ENCODE measurements at regions not wholly inside any gene's neighbourhood (a gene's known extent, or its start where the extent isn't known, plus 50 kb on each side); places are given as distances from the start of the nearest gene placed in this dataset.

DNA sequence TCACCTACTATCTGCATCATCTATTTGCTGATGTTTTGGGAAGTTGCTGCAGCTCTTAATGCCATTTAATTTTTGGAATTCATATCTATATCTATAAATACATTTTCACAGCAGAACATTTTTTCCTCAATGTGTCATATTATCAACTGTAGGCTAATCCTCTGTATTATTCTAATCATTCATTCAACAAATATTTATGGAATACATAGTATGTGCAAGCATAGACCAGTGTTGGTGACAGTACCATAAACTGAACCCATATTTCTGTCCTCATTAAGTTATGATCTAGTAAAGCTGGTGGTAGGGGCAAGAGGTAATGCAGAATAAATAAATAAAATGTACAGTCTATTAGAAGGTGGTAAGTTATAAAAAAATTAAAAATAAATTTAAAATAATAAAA, 585.3 kb upstream of the BCHE start:
- H3K27ac ChIP-seq (ENCODE audit: low read length), result no peak overlapping the region
- H3K9me3 ChIP-seq (ENCODE audit: control insufficient read depth, insufficient read depth, low read depth, low read length), result no peaks in the 10 kb centered on the region
- no peaks in the 10 kb centered on the region for H3K36me3 ChIP-seq (ENCODE audit: control insufficient read depth, insufficient read depth, low read length)
- H3K4me3 ChIP-seq (ENCODE audit: low read depth in 2 of 2, low read length in 2 of 2), result no peak overlapping the region
- no peaks in the 10 kb centered on the region for H3K4me1 ChIP-seq (ENCODE audit: control insufficient read depth, insufficient read depth, low read length)
- ChIA-PET POLR2A (no interaction called here), CTCF (no interaction called here)
- ATAC-seq, result no peak
- in situ Hi-C loops (cut with HindIII; ENCODE audit: low pct_unique_long_range_greater_than_20kb, low sequenced_read_pairs), result no loop called here
- TF ChIP-seq, protein P1, sequence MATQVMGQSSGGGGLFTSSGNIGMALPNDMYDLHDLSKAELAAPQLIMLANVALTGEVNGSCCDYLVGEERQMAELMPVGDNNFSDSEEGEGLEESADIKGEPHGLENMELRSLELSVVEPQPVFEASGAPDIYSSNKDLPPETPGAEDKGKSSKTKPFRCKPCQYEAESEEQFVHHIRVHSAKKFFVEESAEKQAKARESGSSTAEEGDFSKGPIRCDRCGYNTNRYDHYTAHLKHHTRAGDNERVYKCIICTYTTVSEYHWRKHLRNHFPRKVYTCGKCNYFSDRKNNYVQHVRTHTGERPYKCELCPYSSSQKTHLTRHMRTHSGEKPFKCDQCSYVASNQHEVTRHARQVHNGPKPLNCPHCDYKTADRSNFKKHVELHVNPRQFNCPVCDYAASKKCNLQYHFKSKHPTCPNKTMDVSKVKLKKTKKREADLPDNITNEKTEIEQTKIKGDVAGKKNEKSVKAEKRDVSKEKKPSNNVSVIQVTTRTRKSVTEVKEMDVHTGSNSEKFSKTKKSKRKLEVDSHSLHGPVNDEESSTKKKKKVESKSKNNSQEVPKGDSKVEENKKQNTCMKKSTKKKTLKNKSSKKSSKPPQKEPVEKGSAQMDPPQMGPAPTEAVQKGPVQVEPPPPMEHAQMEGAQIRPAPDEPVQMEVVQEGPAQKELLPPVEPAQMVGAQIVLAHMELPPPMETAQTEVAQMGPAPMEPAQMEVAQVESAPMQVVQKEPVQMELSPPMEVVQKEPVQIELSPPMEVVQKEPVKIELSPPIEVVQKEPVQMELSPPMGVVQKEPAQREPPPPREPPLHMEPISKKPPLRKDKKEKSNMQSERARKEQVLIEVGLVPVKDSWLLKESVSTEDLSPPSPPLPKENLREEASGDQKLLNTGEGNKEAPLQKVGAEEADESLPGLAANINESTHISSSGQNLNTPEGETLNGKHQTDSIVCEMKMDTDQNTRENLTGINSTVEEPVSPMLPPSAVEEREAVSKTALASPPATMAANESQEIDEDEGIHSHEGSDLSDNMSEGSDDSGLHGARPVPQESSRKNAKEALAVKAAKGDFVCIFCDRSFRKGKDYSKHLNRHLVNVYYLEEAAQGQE (IDR thresholded peaks at IDR 0.05; ENCODE audit: insufficient read depth in 1 of 2, low read depth in 2 of 2, low read length in 1 of 2), result no peak
- no peak for TF ChIP-seq TCF7L2 (IDR thresholded peaks at IDR 0.05; ENCODE audit: low read depth, low read length)
- TF ChIP-seq, protein P2, sequence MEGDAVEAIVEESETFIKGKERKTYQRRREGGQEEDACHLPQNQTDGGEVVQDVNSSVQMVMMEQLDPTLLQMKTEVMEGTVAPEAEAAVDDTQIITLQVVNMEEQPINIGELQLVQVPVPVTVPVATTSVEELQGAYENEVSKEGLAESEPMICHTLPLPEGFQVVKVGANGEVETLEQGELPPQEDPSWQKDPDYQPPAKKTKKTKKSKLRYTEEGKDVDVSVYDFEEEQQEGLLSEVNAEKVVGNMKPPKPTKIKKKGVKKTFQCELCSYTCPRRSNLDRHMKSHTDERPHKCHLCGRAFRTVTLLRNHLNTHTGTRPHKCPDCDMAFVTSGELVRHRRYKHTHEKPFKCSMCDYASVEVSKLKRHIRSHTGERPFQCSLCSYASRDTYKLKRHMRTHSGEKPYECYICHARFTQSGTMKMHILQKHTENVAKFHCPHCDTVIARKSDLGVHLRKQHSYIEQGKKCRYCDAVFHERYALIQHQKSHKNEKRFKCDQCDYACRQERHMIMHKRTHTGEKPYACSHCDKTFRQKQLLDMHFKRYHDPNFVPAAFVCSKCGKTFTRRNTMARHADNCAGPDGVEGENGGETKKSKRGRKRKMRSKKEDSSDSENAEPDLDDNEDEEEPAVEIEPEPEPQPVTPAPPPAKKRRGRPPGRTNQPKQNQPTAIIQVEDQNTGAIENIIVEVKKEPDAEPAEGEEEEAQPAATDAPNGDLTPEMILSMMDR (IDR thresholded peaks at IDR 0.05), result no peak
- no peak for TF ChIP-seq POLR2AphosphoS5 (IDR thresholded peaks at IDR 0.05; ENCODE audit: low read depth, low read length)
- TF ChIP-seq SIN3A (IDR thresholded peaks at IDR 0.05; ENCODE audit: borderline replicate concordance, insufficient read depth, low read depth, low read length), result no peak
- no TSS peak for BruUV-seq (replicated peaks)
- no peak for DNase-seq (ENCODE audit: low read depth, low spot score)
- H3K27me3 ChIP-seq (ENCODE audit: control insufficient read depth, insufficient read depth, low read length), result no peaks in the 10 kb centered on the region
- intact Hi-C loops (cut with micrococcal nuclease; ENCODE audit: unreplicated experiment), result no loop called here

GRCh38 chr3:166420071-166420470, 582.8 kb upstream of the BCHE start:
- intact Hi-C loops (cut with micrococcal nuclease; ENCODE audit: unreplicated experiment) (no loop called here), in situ Hi-C loops (cut with HindIII; ENCODE audit: low pct_unique_long_range_greater_than_20kb, low sequenced_read_pairs) (no loop called here)
- Histone ChIP-seq H3K4me3 (ENCODE audit: low read depth in 2 of 2, low read length in 2 of 2) (no peak overlapping the region), H3K27ac (ENCODE audit: low read length) (no peak overlapping the region), H3K9me3 (ENCODE audit: control insufficient read depth, insufficient read depth, low read depth, low read length) (no peaks in the 10 kb centered on the region), H3K27me3 (ENCODE audit: control insufficient read depth, insufficient read depth, low read length) (no peaks in the 10 kb centered on the region), H3K4me1 (ENCODE audit: control insufficient read depth, insufficient read depth, low read length) (no peaks in the 10 kb centered on the region), H3K36me3 (ENCODE audit: control insufficient read depth, insufficient read depth, low read length) (no peaks in the 10 kb centered on the region)
- ChIA-PET POLR2A (no interaction called here), CTCF (no interaction called here)
- ATAC-seq (no peak), DNase-seq (ENCODE audit: low read depth, low spot score) (no peak)
- no TSS peak for BruUV-seq (replicated peaks)
- TF ChIP-seq, protein P1 (IDR thresholded peaks at IDR 0.05; ENCODE audit: insufficient read depth in 1 of 2, low read depth in 2 of 2, low read length in 1 of 2), result no peak
- TF ChIP-seq POLR2AphosphoS5 (IDR thresholded peaks at IDR 0.05; ENCODE audit: low read depth, low read length), result no peak
- TF ChIP-seq, protein P2 (IDR thresholded peaks at IDR 0.05), result no peak
- TF ChIP-seq SIN3A (IDR thresholded peaks at IDR 0.05; ENCODE audit: borderline replicate concordance, insufficient read depth, low read depth, low read length), result no peak
- no peak for TF ChIP-seq TCF7L2 (IDR thresholded peaks at IDR 0.05; ENCODE audit: low read depth, low read length)
